ENCODE measurements at regions not wholly inside any gene's neighbourhood (a gene's known extent, or its start where the extent isn't known, plus 50 kb on each side); places are given as distances from the start of the nearest gene placed in this dataset.

- TF ChIP-seq, protein P1, sequence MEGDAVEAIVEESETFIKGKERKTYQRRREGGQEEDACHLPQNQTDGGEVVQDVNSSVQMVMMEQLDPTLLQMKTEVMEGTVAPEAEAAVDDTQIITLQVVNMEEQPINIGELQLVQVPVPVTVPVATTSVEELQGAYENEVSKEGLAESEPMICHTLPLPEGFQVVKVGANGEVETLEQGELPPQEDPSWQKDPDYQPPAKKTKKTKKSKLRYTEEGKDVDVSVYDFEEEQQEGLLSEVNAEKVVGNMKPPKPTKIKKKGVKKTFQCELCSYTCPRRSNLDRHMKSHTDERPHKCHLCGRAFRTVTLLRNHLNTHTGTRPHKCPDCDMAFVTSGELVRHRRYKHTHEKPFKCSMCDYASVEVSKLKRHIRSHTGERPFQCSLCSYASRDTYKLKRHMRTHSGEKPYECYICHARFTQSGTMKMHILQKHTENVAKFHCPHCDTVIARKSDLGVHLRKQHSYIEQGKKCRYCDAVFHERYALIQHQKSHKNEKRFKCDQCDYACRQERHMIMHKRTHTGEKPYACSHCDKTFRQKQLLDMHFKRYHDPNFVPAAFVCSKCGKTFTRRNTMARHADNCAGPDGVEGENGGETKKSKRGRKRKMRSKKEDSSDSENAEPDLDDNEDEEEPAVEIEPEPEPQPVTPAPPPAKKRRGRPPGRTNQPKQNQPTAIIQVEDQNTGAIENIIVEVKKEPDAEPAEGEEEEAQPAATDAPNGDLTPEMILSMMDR (IDR thresholded peaks at IDR 0.05; ENCODE audit: insufficient read depth, low read depth, low read length) = no peak
- no peak for TF ChIP-seq EZH2 (IDR thresholded peaks at IDR 0.05; ENCODE audit: insufficient read depth, low read length)
Observed at GRCh38 chr12:124683152-124684124, 116.0 kb upstream of the NCOR2 start.
